HEK293 (cell line): ENCODE measurements at regions not wholly inside any gene's neighbourhood (a gene's known extent, or its start where the extent isn't known, plus 50 kb on each side); places are given as distances from the start of the nearest gene placed in this dataset.

Experiments used
- CTCF ChIA-PET: fragments of 350-600 bp; formaldehyde crosslinking; extraction: SDS; loops from one replicate; lab custom pipeline; 2021; ENCODE audit warnings: antibody characterized with exemption; lab: Yijun Ruan, JAX
- POLR2A ChIA-PET: fragments of 300-600 bp; formaldehyde crosslinking; extraction: SDS; loops from one replicate; lab custom pipeline; 2020; ENCODE audit warnings: antibody characterized with exemption, inconsistent platforms; lab: Yijun Ruan, JAX
- H3K27ac ChIP-seq: fragments of 200-500 bp; sonication (Bioruptor generic); 2 replicates; pipeline ENCODE4 v1.5.1; 2014; ENCODE audit warnings: low read depth, low read length, control low read depth, inconsistent platforms; ENCODE audit errors: extremely low read depth
- H3K36me3 ChIP-seq, 2 experiments: fragments of 200-500 bp in 1 of 2; sonication (Bioruptor generic) in 1 of 2; 1 replicate in 1 of 2; 2 replicates in 1 of 2; pipeline ENCODE4 v1.5.1; 2014 to 2017; ENCODE audit warnings: inconsistent platforms in 2 of 2, low read length in 2 of 2; ENCODE audit not compliant: control insufficient read depth in 2 of 2, insufficient read depth in 1 of 2
- H3K4me1 ChIP-seq: fragments of 200-500 bp; sonication (Bioruptor generic); 2 replicates; pipeline ENCODE4 v1.5.1; 2014; ENCODE audit warnings: mild to moderate bottlenecking, low read length, inconsistent platforms; ENCODE audit not compliant: control insufficient read depth, insufficient read depth
- H3K4me3 ChIP-seq: 2 replicates; pipeline ENCODE4 v1.5.1; 2011; ENCODE audit warnings: low read depth, mild to moderate bottlenecking, control low read depth, low read length, moderate library complexity
- H3K9me3 ChIP-seq: fragments of 200-500 bp; sonication (Bioruptor generic); 2 replicates; pipeline ENCODE4 v1.5.1; 2014; ENCODE audit warnings: low read depth, low read length, inconsistent platforms; ENCODE audit not compliant: control insufficient read depth, insufficient read depth
- HOXD13 ChIP-seq: sonication (generic); formaldehyde crosslinking; IDR thresholded peaks from 2 replicates; pipeline ENCODE4 v1.8.0; 2022; ENCODE audit warnings: missing genetic modification reagents, borderline replicate concordance
- OVOL3 ChIP-seq: fragments of 450-650 bp; formaldehyde crosslinking; IDR thresholded peaks from 2 replicates; pipeline ENCODE4 v1.5.1; 2016; ENCODE audit warnings: missing biosample characterization, missing genetic modification characterization
- PRDM6 ChIP-seq: fragments of 450-650 bp; formaldehyde crosslinking; IDR thresholded peaks from 2 replicates; pipeline ENCODE4 v1.5.1; 2017; ENCODE audit warnings: missing biosample characterization, missing genetic modification characterization
- SCRT2 ChIP-seq: fragments of 450-650 bp; formaldehyde crosslinking; IDR thresholded peaks from 2 replicates; pipeline ENCODE4 v1.5.1; 2016; ENCODE audit warnings: missing biosample characterization, missing genetic modification characterization
- ZBTB10 ChIP-seq: fragments of 450-650 bp; formaldehyde crosslinking; IDR thresholded peaks from 2 replicates; pipeline ENCODE4 v1.5.1; 2016; ENCODE audit warnings: missing biosample characterization, missing genetic modification characterization
- ZFP37 ChIP-seq: fragments of 450-650 bp; formaldehyde crosslinking; IDR thresholded peaks from 2 replicates; pipeline ENCODE4 v1.5.1; 2016; ENCODE audit warnings: missing biosample characterization, missing genetic modification characterization
- ZNF239 ChIP-seq: fragments of 450-650 bp; formaldehyde crosslinking; IDR thresholded peaks from 2 replicates; pipeline ENCODE4 v1.5.1; 2016; ENCODE audit warnings: missing biosample characterization, missing genetic modification characterization
- ZNF366 ChIP-seq: fragments of 450-650 bp; formaldehyde crosslinking; conservative IDR thresholded peaks from 2 replicates; pipeline ENCODE4 v1.5.1; 2016; ENCODE audit warnings: missing biosample characterization, missing genetic modification characterization
- ZNF423 ChIP-seq: fragments of 450-650 bp; formaldehyde crosslinking; IDR thresholded peaks from 2 replicates; pipeline ENCODE4 v1.5.1; 2016; ENCODE audit warnings: missing biosample characterization, missing genetic modification characterization
- ZNF510 ChIP-seq: fragments of 450-650 bp; formaldehyde crosslinking; IDR thresholded peaks from 2 replicates; pipeline ENCODE4 v1.5.1; 2018; ENCODE audit warnings: mild to moderate bottlenecking, missing genetic modification characterization, missing biosample characterization; ENCODE audit not compliant: insufficient replicate concordance
- ZNF518A ChIP-seq: fragments of 450-650 bp; formaldehyde crosslinking; conservative IDR thresholded peaks from 2 replicates; pipeline ENCODE4 v1.5.1; 2016; ENCODE audit warnings: low read depth, missing biosample characterization, missing genetic modification characterization
- ZNF548 ChIP-seq: fragments of 450-650 bp; formaldehyde crosslinking; IDR thresholded peaks from 2 replicates; pipeline ENCODE4 v1.5.1; 2016; ENCODE audit warnings: missing biosample characterization, missing genetic modification characterization
- ZNF560 ChIP-seq: fragments of 450-650 bp; formaldehyde crosslinking; IDR thresholded peaks from 2 replicates; pipeline ENCODE4 v1.5.1; 2017; ENCODE audit warnings: missing biosample characterization, missing genetic modification characterization, borderline replicate concordance
- ZNF777 ChIP-seq: fragments of 450-650 bp; formaldehyde crosslinking; IDR thresholded peaks from 2 replicates; pipeline ENCODE4 v1.5.1; 2017; ENCODE audit warnings: missing biosample characterization, missing genetic modification characterization, borderline replicate concordance
- ZNF837 ChIP-seq: fragments of 450-650 bp; formaldehyde crosslinking; IDR thresholded peaks from 2 replicates; pipeline ENCODE4 v1.5.1; 2016; ENCODE audit warnings: missing biosample characterization, missing genetic modification characterization
- ZSCAN5A ChIP-seq: fragments of 450-650 bp; formaldehyde crosslinking; IDR thresholded peaks from 2 replicates; pipeline ENCODE4 v1.5.1; 2016; ENCODE audit warnings: missing biosample characterization, missing genetic modification characterization
- TF ChIP-seq, protein P1 (sequence below): fragments of 450-650 bp; formaldehyde crosslinking; IDR thresholded peaks from 2 replicates; pipeline ENCODE4 v1.5.1; 2016; ENCODE audit warnings: missing biosample characterization, missing genetic modification characterization

DNA sequence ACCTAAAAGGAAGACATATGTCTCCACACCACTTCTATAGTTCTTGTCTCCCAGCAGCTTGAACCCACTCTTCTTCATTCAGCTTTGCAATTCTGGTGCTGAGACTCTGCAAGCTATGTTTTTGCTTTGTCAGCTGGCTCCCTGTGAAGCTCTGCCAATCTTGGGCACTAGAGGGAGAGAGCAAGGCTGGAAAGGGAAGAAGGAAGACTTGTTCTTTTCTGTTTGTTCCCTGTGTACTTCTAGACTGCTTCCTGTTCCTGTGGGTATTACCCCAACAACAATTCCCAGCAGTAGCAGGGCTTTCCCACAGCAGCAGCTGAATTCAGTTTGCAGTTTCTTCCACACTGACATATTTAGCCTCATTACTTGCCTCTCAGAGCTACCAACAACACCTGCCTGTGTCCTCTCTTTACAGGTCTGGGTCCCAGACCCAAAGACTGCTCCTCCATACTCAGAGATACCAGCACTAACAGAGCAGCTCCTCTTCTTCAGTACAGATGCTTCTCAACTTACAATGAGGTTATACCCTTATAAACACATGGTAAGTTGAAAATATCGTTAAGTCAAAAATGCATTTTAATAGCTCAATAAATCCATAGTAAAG, 275.2 kb upstream of the NEGR1 start:
- H3K4me1 ChIP-seq, result no peaks in the 10 kb centered on the region
- H3K4me3 ChIP-seq, result no peak overlapping the region
- CTCF ChIA-PET, result interaction anchor here (0.7 kb wide), 1 partner anchor 22 kb away, joined by 3 read pairs; no protein-coding TSS in a partner anchor
- no peaks in the 10 kb centered on the region for H3K36me3 ChIP-seq
- H3K9me3 ChIP-seq, result no peaks in the 10 kb centered on the region
- TF ChIP-seq SCRT2 (tag by site-specific recombination), result no peak
- no peak for TF ChIP-seq ZNF777
- TF ChIP-seq ZFP37 (tag by site-specific recombination), result no peak
- TF ChIP-seq ZNF239 (tag by site-specific recombination), result no peak
- no peak for TF ChIP-seq ZNF423 (tag by site-specific recombination)
- TF ChIP-seq ZNF366, result no peak
- no peak for TF ChIP-seq ZNF518A (tag by site-specific recombination)
- no peak for TF ChIP-seq ZNF560 (tag by site-specific recombination)
- no peak for TF ChIP-seq ZNF837
- no peak for TF ChIP-seq ZBTB10
- no peak for TF ChIP-seq HOXD13 (CRISPR knock-in tag)
- TF ChIP-seq PRDM6, result no peak
- no peak for TF ChIP-seq ZNF510 (tag by site-specific recombination)
- TF ChIP-seq ZSCAN5A (tag by site-specific recombination), result no peak
- TF ChIP-seq, protein P1, sequence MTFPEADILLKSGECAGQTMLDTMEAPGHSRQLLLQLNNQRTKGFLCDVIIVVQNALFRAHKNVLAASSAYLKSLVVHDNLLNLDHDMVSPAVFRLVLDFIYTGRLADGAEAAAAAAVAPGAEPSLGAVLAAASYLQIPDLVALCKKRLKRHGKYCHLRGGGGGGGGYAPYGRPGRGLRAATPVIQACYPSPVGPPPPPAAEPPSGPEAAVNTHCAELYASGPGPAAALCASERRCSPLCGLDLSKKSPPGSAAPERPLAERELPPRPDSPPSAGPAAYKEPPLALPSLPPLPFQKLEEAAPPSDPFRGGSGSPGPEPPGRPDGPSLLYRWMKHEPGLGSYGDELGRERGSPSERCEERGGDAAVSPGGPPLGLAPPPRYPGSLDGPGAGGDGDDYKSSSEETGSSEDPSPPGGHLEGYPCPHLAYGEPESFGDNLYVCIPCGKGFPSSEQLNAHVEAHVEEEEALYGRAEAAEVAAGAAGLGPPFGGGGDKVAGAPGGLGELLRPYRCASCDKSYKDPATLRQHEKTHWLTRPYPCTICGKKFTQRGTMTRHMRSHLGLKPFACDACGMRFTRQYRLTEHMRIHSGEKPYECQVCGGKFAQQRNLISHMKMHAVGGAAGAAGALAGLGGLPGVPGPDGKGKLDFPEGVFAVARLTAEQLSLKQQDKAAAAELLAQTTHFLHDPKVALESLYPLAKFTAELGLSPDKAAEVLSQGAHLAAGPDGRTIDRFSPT (tag by site-specific recombination), result no peak
- no peak for TF ChIP-seq OVOL3 (tag by site-specific recombination)
- TF ChIP-seq ZNF548 (tag by site-specific recombination), result no peak
- TF ChIP-seq, all 188 proteins: peak for 0
- POLR2A ChIA-PET, result no interaction called here
- H3K27ac ChIP-seq, result no peak overlapping the region
